Activated T-helper 17 cell treated with anti-CD3 and anti-CD28 coated beads, Interleukin-2, amount 50 U/mL, for 72 hours (primary cell): ENCODE measurements at regions not wholly inside any gene's neighbourhood (a gene's known extent, or its start where the extent isn't known, plus 50 kb on each side); places are given as distances from the start of the nearest gene placed in this dataset.
A peak's percentile ranks its signal among the peaks of the same experiment; 100 is the strongest.

ENCODE experiments used
- ATAC-seq: fragments of 150-1000 bp; cut with Tn5 transposase; replicated peaks from 2 replicates; pipeline ENCODE4 v1.10.0; 2021; ENCODE audit warnings: mild to moderate bottlenecking, moderate library complexity
- H3K27ac Mint-ChIP-seq: one replicate; pipeline ENCODE4 v1.8.0; 2022; ENCODE audit warnings: mixed read lengths
- H3K27me3 Mint-ChIP-seq: one replicate; pipeline ENCODE4 v1.8.0; 2022; ENCODE audit warnings: mixed read lengths
- H3K36me3 Mint-ChIP-seq: one replicate; pipeline ENCODE4 v1.8.0; 2022; ENCODE audit warnings: low read depth, mild to moderate bottlenecking, mixed read lengths
- H3K4me1 Mint-ChIP-seq: one replicate; pipeline ENCODE4 v1.8.0; 2022; ENCODE audit warnings: mixed read lengths
- H3K4me3 Mint-ChIP-seq: one replicate; pipeline ENCODE4 v1.8.0; 2022; ENCODE audit warnings: mild to moderate bottlenecking, mixed read lengths
- H3K9me3 Mint-ChIP-seq: one replicate; pipeline ENCODE4 v1.8.0; 2022; ENCODE audit warnings: mixed read lengths

GRCh38 chr9:88326936-88327335, 61.3 kb upstream of the SPIN1 start:
- Mint-ChIP-seq H3K4me3 (no peak overlapping the region), H3K27ac (no peak overlapping the region), H3K4me1 (peaks cover 17% of the 10 kb centered on the region), H3K9me3 (no peaks in the 10 kb centered on the region), H3K27me3 (no peaks in the 10 kb centered on the region), H3K36me3 (no peaks in the 10 kb centered on the region)
- no peak for ATAC-seq

- ATAC-seq: no peak
- H3K4me3 Mint-ChIP-seq: no peak overlapping the region
- no peaks in the 10 kb centered on the region for H3K27me3 Mint-ChIP-seq
- H3K27ac Mint-ChIP-seq: no peak overlapping the region
- no peaks in the 10 kb centered on the region for H3K9me3 Mint-ChIP-seq
- H3K4me1 Mint-ChIP-seq: peaks cover 17% of the 10 kb centered on the region
- no peaks in the 10 kb centered on the region for H3K36me3 Mint-ChIP-seq
Observed at GRCh38 chr9:88326015-88326414, 62.2 kb upstream of the SPIN1 start.

DNA sequence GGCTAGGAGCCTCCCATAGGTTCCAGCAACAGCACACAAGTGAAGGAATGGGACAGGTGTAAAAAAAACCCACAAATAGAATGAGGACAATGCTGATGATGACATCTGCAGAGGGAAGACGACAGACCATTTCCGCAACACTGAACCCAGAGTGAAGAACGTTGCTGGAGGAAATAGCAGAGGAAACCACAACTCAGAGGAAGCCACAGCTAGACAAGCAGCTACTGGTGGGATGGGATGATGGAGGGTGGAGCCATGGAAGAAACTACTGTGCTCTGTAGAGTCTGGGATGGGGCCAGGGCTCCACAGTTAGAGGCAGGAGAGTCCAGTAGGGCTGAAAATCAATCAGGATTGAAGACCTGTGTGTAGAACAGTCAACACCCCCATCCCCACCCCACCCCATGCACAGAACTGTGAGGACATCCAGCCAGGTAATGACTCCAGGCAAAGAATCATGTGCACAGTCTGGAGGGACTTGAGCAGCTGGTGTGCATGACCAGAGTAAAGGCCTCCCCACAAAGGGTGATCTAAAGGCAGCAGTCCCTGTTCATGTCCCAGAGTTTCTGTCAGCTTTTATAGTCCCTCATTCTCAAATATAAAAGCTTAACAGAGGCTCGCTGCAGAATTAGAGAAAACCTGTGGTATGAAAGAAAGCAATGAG, 65.2 kb upstream of the SPIN1 start:
- no peaks in the 10 kb centered on the region for H3K27me3 Mint-ChIP-seq
- H3K36me3 Mint-ChIP-seq: no peaks in the 10 kb centered on the region
- peak overlapping the region; percentile 57 for H3K4me3 Mint-ChIP-seq
- peaks cover 17% of the 10 kb centered on the region for H3K4me1 Mint-ChIP-seq
- no peaks in the 10 kb centered on the region for H3K9me3 Mint-ChIP-seq
- H3K27ac Mint-ChIP-seq: peak overlapping the region; percentile 61
- ATAC-seq: peak; percentile 99

- Mint-ChIP-seq H3K4me1 (peaks cover 17% of the 10 kb centered on the region), H3K27me3 (no peaks in the 10 kb centered on the region), H3K4me3 (no peak overlapping the region), H3K36me3 (no peaks in the 10 kb centered on the region), H3K27ac (no peak overlapping the region), H3K9me3 (no peaks in the 10 kb centered on the region)
- ATAC-seq: no peak
Observed at GRCh38 chr9:88321764-88322163, 66.5 kb upstream of the SPIN1 start.

DNA sequence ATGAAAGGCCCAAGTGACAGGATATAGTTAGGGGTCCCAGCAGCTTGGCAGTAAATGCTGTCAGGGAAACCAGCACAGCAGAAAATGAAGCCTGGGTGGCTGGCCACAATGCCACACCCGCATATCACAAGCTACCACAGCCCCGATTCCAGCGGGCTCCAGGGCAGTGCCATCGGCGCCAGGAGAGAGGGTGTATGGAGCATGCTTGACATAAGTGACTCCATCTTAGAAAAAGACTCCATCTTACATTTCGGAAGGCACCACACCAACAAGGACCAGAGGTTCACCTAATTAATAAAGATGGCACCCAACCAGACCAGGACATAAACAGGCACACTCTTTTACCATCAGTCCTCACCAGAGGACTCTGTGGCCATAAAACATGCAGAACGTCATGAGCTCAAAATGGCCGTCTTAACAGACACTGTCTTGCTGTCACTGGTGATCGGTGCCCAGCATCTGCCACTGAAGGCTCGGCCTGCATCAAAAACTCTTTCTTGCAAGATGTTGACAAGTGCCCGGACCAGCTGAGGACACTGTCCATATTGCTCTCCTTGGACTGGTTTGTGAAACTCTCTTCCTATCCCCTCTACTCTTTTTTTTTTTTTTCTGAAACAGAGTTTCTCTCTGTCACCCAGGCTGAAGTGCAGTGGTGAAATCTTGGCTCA, 67.4 kb upstream of the SPIN1 start:
- H3K9me3 Mint-ChIP-seq: no peaks in the 10 kb centered on the region
- no peak for ATAC-seq
- H3K4me1 Mint-ChIP-seq: peaks cover 17% of the 10 kb centered on the region
- no peaks in the 10 kb centered on the region for H3K36me3 Mint-ChIP-seq
- no peaks in the 10 kb centered on the region for H3K27me3 Mint-ChIP-seq
- H3K4me3 Mint-ChIP-seq: no peak overlapping the region
- H3K27ac Mint-ChIP-seq: no peak overlapping the region

DNA sequence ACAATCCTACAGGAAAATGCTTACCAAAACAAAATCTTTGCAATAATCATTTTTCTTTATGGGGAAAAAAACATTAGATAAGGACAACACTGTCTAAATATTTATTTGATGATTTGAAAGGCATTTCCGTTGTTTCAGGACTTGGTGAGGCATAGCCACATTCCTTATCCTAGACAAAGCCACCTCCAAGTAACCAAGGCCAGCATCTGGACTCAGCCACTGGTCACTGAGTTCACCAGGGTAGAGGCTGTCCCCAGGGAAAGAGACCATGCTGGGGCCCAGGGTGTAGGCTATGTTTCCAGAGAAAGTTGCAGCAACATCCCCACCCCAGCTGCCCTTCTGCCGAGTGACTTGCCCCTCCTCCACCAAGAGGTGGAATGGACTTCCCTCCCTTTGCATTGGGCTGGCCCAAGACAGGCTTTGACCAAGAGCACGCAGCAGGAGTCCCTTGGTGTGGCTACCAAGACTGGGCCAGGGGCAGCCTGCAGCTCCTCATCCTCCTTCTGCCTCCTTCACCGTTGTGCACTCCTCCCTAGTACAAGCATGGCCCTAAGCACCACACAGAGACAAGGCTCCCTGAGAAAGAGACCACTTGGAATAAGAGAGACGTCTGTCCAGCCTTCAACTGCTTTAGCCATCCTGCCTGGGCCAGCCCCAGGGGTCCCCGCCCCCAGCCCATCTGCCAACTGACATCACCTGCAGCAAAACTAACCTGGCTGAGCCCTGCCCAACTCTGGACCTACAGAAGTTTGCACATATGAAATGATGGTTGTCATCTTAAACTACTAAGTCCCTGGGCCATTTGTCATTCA, 68.1 kb upstream of the SPIN1 start:
- Mint-ChIP-seq H3K9me3 (no peaks in the 10 kb centered on the region), H3K4me3 (no peak overlapping the region), H3K27ac (no peak overlapping the region), H3K4me1 (peaks cover 17% of the 10 kb centered on the region), H3K27me3 (no peaks in the 10 kb centered on the region), H3K36me3 (no peaks in the 10 kb centered on the region)
- no peak for ATAC-seq

- no peaks in the 10 kb centered on the region for H3K9me3 Mint-ChIP-seq
- peaks cover 17% of the 10 kb centered on the region for H3K4me1 Mint-ChIP-seq
- H3K27ac Mint-ChIP-seq: peak overlapping the region; percentile 40
- H3K4me3 Mint-ChIP-seq: peak overlapping the region; percentile 72
- peaks cover under 1% of the 10 kb centered on the region for H3K27me3 Mint-ChIP-seq
- peak; percentile 57 for ATAC-seq
- H3K36me3 Mint-ChIP-seq: no peaks in the 10 kb centered on the region
Observed at GRCh38 chr9:88313364-88314220, 74.7 kb upstream of the SPIN1 start.

DNA sequence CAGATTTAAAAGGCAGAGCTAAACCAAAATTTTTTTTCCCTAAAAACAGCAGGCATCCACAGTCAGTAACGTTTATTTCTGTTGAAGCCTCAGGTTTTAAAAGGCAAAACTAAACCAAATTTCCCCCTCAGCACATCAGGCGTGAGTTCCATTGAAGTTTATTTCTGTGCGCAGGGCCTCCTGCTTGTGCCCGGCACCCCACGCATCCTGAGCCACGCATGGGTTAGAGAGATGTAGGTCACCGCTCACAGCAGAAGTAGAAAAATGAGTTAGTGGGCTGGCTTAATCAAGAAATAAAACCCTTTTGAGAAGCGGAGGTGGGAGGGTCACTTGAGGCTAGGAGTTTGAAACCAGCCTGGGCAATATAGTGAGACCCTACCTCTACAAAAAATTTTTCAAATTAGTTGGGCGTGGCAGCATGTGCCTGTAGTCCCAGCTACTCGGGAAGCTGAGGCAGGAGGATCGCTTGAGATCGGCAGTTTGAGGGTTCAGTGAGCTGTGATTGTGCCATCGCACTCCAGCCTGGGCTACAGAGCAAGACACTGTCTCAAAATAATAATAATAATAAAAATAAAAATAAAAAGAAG, 75.6 kb upstream of the SPIN1 start:
- H3K9me3 Mint-ChIP-seq: no peaks in the 10 kb centered on the region
- peak overlapping the region; percentile 72 for H3K4me3 Mint-ChIP-seq
- ATAC-seq: peak; percentile 61
- peaks cover 17% of the 10 kb centered on the region for H3K4me1 Mint-ChIP-seq
- peak overlapping the region; percentile 90 for H3K27ac Mint-ChIP-seq
- no peaks in the 10 kb centered on the region for H3K36me3 Mint-ChIP-seq
- peaks cover 5% of the 10 kb centered on the region for H3K27me3 Mint-ChIP-seq

GRCh38 chr9:88312045-88312444, 76.2 kb upstream of the SPIN1 start:
- ATAC-seq: peak; percentile 83
- Mint-ChIP-seq H3K27me3 (peaks cover 8% of the 10 kb centered on the region), H3K36me3 (no peaks in the 10 kb centered on the region), H3K27ac (peak overlapping the region; percentile 90), H3K9me3 (no peaks in the 10 kb centered on the region), H3K4me3 (peak overlapping the region; percentile 72), H3K4me1 (peaks cover 21% of the 10 kb centered on the region)

DNA sequence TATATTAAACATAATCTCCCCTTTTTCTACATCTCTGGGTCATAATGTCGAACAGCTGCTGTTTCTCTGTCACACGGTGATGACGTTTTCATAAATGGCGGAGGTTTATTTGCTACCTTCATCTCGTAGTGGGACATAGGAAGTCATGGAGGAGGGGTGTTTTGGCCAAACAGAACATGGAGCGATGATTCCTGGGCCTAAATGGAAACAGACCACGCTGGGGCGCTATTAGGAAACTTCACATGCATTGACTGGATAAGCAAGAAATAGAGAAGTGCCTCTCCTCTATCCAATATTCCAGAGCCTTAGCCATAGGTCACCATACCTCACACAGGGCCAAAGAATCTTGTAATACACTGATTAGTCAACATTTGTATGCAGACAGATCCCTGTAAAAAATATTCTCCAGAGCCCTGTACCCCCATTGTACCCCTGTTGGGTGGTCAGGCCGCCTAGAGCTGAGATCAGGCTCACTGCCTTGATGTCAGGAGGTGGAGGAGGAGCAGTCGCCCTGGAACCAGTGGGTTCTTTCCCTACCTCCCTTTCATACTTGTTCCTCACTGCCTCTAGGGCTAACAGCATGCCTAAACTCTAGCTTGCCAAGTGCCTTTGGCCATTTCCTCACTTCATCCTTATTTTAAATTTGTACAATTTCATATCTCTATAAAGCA, 77.8 kb upstream of the SPIN1 start:
- peaks cover 13% of the 10 kb centered on the region for H3K27me3 Mint-ChIP-seq
- H3K9me3 Mint-ChIP-seq: no peaks in the 10 kb centered on the region
- no peak for ATAC-seq
- no peaks in the 10 kb centered on the region for H3K36me3 Mint-ChIP-seq
- H3K27ac Mint-ChIP-seq: no peak overlapping the region
- H3K4me1 Mint-ChIP-seq: peaks cover 22% of the 10 kb centered on the region
- no peak overlapping the region for H3K4me3 Mint-ChIP-seq

GRCh38 chr9:88308831-88309560, 79.2 kb upstream of the SPIN1 start:
- Mint-ChIP-seq H3K27me3 (peaks cover 16% of the 10 kb centered on the region), H3K27ac (no peak overlapping the region), H3K36me3 (no peaks in the 10 kb centered on the region), H3K9me3 (no peaks in the 10 kb centered on the region), H3K4me1 (peaks cover 25% of the 10 kb centered on the region), H3K4me3 (no peak overlapping the region)
- no peak for ATAC-seq

- no peaks in the 10 kb centered on the region for H3K36me3 Mint-ChIP-seq
- no peak overlapping the region for H3K4me3 Mint-ChIP-seq
- H3K27me3 Mint-ChIP-seq: peaks cover 21% of the 10 kb centered on the region
- ATAC-seq: peak; percentile 13
- peaks cover 24% of the 10 kb centered on the region for H3K4me1 Mint-ChIP-seq
- peak overlapping the region; percentile 25 for H3K27ac Mint-ChIP-seq
- no peaks in the 10 kb centered on the region for H3K9me3 Mint-ChIP-seq
Observed at GRCh38 chr9:88307136-88307535, 81.1 kb upstream of the SPIN1 start.
